ENCODE measurements at regions not wholly inside any gene's neighbourhood (a gene's known extent, or its start where the extent isn't known, plus 50 kb on each side); places are given as distances from the start of the nearest gene placed in this dataset.
"Not testable (repeated sequence)": the region's sequence is repeated elsewhere in the genome, so short reads cannot be mapped to it uniquely, and the experiment has no call there.

DNA sequence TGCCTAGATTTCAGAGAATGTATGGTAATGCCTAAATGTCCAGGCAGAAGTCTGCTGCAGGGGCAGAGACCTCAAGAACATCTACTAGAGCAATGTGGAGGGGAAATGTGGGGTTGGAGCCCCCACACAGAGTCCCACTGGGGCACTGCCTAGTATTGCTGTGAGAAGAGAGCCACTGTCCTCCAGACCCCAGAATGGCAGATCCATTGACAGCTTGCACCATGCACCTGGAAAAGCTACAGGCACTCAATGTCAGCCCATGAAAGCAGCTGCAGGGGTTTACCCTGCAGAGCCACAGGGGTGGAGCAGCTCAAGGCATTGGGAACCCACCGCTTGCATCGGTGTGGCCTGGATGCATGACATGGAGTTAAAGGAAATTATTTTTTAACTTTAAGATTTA is 314.1 kb downstream of the CYRIA start:
- intact Hi-C loops (cut with DNase I) = no loop called here
- DNase-seq (ENCODE audit: low spot score) = no peak

DNA sequence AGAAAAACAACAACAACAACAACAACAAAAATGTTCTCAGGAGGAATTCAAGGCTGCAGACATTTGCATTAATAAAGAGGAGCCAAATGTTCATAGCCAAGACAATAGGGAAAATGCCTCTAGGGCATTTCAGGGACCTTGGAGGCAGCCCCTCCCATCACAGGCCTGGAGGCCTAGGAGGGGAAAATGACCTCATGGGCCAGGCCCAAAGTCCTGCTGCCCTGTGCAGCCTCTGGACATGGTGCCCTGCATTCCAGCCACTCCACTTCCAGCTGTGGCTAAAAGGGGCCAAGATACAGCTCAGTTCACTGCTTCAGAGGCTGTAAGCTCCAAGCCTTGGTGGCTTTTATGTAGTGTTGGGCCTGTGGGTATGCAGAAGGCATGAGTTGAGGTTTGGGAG is 314.5 kb downstream of the CYRIA start:
- no peak for DNase-seq (ENCODE audit: low spot score)
- intact Hi-C loops (cut with DNase I) = no loop called here

DNA sequence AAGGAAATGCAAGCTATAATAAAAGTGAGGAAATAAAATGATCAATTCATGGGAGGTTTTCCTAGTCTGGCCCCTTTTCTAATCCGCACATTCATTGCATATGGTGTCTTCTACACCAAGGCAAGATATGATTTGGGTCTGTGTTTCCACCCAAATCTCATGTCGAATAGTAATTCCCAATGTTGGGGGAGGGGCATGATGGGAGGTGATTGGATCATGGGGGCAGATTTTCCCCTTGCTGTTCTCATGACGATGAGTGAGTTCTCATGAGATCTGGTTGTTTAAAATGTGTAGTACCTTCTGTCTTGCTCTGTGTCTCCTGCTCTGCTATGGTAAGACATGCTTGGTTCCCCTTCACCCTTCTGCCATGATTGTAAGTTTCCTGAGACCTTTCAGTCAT is 315.4 kb downstream of the CYRIA start:
- intact Hi-C loops (cut with DNase I) = no loop called here

DNA sequence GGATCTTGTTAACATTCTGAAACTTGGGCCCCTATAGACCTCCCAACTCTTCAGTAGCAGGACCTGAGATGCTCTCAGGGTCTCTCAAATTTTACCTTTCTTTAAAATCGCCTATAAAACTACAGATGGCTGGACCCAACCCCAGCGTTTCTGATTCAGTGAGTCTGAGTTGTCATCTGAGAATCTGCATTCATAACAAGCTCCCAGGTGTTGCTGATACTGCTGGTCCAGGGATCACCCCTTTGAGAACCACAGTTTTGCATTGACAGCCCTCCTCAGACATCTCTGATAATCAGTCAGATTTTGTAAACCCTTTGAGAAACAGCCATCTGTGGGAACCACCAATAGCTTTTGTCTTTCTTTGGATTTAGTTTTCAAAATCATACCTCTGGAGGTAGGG is 315.8 kb downstream of the CYRIA start:
- intact Hi-C loops (cut with DNase I) = no loop called here
- DNase-seq (ENCODE audit: low spot score) = no peak

More for the DNA sequence above, 315.4 kb downstream of the CYRIA start:
- no peak for DNase-seq (ENCODE audit: low spot score)

DNA sequence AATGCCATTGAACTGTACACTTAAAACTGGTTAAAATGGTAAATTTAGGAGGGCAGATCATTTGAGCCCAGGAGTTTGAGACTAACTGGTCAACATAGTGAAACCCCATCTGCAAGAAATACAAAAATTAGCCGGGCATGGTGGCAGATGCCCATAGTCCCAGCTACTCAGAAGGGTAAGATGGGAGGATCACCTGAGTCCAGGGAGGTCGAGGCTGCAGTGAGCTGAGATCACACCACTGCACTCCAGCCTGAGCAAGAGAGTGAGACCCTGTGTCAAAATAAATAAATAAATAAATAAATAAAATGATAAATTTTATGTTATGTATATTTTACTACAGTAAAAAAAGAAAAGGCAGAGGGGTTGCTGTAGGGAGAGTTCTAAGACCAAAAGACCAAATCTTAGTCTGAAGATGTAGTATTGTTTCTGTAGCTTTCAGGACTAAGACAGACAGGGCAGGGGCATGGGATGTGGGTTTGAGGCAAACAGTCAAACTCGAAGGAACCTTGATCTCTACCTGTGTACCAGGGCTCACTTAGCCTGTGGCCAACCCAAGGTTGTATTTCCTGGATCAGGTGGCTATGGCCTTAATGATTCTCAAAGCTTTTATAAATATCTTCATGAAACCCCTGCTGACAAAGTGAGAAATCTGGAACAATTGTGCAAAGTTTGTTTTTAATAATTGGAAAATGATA is 316.7 kb downstream of the CYRIA start:
- intact Hi-C loops (cut with DNase I) = no loop called here
- no peak for DNase-seq (ENCODE audit: low spot score)

DNA sequence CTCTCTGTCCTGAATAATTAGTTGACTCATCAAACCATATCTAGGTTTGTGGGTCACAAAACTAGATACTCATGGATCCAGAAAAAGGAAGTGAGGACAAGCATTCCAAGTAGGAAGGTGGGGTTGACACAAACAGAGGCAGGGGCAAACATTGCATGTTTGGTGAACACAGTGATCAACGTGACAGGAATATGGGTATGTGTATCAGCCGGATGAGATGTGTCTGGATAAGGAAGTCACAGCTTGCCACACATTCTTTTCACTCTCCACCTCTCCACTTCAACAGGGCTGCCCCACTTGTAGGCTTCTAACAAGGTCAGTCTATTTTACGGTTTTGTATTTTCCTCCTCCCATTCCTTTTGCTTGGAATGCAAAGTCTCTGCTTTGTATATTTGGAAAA is 319.0 kb downstream of the CYRIA start:
- DNase-seq (ENCODE audit: low spot score) = no peak
- intact Hi-C loops (cut with DNase I) = no loop called here

DNA sequence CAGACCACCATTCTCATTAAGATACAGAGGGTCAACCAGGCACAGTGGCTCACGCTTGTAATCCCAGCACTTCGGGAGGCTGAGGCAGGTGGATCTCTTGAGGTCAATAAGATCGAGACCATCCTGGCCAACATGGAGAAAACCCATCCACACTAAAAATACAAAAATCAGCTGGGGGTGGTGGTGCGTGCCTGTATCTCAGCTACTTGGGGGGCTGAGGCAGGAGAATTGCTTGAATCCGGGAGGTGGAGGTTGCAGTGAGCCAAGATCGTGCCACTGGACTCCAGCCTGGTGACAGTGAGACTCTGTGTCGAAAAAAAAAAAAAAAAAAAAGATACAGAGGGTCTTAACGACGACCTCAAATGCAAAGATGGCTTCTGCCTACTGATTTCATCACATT is 320.4 kb downstream of the CYRIA start:
- DNase-seq (ENCODE audit: low spot score); intact Hi-C loops (cut with DNase I): not testable (repeated sequence)

DNA sequence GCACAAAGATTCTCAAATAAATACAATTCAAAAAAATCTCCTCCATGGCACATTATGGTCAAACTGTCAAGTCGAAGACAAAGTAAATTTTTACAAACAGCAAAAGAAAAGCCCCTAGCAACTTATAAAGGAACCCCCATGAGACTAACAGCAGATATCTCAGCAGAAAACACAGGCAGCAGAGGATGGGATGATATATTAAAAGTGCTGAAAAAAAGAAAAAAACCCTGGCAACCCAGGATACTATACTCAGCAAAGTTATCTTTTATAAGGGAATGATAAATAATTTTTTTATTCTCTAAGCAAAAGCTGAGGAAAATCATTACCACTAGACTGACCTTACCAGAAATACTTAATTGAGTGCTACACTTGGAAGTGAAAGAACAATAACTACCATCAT is 326.4 kb downstream of the CYRIA start:
- intact Hi-C loops (cut with DNase I) = no loop called here
- DNase-seq (ENCODE audit: low spot score) = no peak

DNA sequence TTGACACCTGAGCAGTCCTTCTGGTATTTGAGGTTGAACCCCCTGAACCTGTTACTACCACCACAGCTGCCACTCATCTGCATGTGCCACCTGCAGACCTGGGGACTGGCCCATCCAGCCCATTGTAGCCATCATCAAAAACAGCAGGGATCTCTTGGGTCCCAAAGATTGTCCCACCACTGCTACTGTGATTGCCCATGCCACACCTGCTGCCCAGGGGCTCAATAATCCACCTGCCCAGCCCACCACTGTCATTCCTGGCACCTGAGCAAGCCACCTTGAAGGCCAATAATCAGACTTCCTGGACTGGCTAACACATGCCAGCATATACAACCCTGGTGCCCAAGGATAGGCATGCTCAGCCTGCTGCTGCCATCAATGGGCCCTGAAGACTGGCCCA is 327.6 kb downstream of the CYRIA start:
- no peak for DNase-seq (ENCODE audit: low spot score)
- intact Hi-C loops (cut with DNase I) = no loop called here

DNA sequence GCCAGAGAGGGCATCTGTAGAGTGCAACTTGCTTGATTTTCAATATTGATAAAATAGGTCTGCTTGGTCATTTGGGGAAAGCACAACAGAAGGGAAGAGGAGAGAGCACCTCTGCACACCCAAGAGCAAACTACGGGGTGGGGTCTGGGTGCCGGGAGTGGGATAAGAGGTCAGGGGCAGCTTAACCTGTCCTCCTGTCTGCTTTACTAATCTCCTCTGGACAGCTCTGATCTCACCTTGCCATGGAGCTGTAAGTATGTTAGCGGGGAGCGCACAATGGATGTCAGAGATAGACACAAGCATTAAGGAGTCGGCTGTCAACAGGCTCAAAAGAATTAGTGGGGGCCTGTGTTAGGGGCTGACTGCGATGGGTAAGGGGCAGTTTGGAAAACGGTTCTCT is 328.7 kb downstream of the CYRIA start:
- intact Hi-C loops (cut with DNase I) = no loop called here
- DNase-seq (ENCODE audit: low spot score) = no peak

DNA sequence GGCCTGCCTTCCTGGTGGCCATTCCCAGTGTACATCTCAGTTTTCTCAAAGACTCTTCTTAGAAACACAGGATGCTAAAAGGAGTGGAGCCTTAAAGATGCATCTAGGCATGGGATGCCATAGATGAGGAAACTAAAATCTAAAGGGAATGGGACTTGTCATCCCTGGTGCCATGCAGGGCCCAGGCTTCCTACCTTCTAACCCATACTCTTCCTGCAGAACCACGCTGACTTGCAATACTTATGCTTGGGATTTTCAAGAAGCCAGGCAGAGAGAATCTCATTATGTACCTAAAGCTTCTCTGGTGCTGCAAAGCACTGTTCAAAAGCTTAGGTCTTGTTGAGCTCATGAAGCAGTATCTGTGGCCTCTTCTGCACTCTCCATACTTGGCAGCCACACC is 329.1 kb downstream of the CYRIA start:
- intact Hi-C loops (cut with DNase I) = no loop called here
- DNase-seq (ENCODE audit: low spot score) = no peak

DNA sequence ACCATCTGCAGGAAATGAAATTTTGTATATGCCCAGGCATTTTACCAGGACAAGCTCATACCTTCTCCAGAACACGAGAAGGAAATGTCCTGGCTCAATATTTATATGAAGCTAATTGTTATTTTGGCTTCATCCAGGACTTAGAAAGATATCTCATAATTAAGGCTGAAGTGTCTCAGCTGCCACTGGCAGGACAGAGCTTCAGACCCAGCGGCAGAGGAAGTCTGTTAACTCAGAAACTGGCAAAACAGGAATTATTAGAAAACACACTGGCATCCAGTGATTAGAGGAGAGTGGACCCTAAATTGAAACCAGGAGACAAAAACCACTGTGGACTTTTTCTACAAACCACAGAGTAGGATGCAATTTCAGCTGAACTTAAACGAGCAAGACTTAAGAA is 329.7 kb downstream of the CYRIA start:
- intact Hi-C loops (cut with DNase I) = no loop called here
- no peak for DNase-seq (ENCODE audit: low spot score)

DNA sequence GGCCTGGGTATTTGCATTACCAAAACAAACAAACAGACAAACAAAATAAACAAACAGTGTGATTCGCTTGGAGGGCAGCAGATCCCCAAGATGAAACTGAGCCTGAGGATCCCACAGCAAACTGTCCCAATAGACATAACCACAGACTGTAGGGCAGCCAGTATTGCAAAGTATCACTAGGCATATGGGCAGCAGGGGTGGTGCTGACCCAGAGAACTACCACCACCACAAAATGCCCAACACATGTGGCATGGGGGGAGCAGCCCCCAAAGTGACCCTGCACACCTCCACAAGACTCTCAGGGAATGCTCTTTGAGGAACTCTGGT is 330.1 kb downstream of the CYRIA start:
- intact Hi-C loops (cut with DNase I) = no loop called here
- DNase-seq (ENCODE audit: low spot score) = no peak

DNA sequence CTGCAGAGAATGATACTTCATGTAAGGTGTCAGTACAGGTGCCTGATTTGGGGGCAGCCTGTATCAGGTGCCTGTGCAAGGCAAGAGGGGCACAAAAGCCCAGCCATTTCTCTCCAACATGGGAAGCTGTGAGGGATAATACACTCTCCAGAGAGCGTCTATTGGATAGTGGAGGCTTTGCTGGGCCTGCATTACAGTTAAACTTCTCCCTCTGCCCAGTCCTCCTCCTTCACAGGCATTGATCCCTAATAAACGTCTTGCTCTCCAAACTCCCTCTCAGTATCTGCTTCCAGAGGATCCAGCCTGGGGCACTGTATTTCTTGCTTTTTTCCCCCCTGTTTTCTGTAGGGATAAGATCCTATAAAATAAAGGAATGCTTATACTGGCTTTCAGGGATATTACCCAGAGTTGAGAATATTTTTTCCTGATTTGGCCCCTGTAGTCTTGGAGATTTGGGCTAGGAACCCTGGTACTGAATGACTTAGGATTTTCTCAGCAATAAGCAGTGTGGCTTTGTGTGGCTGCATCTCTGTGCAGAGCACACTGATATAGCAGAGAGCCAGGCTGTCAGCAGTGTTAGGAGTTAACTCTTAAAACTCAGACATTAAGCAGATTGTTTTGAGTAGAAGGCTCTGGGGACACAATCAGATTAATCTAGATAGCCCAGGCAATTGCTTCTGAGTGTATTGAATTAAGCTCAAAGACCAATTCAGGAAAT is 330.6 kb downstream of the CYRIA start:
- DNase-seq (ENCODE audit: low spot score) = no peak
- intact Hi-C loops (cut with DNase I) = no loop called here

DNA sequence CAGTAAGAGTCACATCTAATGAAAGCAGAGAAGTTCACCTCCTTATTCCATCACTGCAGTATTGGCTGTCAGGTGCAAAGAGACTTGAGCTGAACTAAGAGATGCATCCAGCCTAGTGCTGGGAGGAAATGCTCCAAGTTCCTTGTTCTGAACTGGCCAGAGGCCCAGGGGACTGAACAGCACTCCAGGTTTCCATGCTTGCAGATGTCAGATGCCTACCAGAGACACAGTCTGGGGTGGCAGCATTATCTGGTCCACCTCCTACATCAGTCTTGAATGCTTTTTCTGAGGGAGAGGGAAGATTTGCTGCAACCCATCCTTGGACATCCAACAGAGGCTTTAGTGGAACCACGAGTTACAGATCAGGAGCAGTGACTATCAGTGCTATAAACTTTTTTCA is 331.3 kb downstream of the CYRIA start:
- DNase-seq (ENCODE audit: low spot score) = no peak
- intact Hi-C loops (cut with DNase I) = no loop called here

DNA sequence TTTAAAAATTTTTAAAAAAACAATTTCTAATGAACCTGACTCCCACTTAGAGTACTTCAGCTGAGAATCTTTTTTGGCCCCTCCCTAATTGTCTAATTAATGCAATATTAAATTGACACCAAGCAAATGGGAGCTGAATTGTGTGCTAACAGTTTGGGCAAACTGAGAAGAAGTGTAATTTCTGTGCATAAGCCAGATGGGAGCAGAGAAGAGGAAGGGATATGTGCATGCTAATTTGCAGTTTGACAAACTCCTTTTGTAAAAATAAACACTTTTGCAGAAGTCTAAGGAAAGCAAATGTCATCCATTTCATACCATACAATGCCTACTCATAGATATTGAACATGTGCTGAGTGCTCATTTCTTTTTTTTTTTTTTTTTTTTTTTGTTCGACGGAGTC is 332.0 kb downstream of the CYRIA start:
- intact Hi-C loops (cut with DNase I) = no loop called here
- no peak for DNase-seq (ENCODE audit: low spot score)

DNA sequence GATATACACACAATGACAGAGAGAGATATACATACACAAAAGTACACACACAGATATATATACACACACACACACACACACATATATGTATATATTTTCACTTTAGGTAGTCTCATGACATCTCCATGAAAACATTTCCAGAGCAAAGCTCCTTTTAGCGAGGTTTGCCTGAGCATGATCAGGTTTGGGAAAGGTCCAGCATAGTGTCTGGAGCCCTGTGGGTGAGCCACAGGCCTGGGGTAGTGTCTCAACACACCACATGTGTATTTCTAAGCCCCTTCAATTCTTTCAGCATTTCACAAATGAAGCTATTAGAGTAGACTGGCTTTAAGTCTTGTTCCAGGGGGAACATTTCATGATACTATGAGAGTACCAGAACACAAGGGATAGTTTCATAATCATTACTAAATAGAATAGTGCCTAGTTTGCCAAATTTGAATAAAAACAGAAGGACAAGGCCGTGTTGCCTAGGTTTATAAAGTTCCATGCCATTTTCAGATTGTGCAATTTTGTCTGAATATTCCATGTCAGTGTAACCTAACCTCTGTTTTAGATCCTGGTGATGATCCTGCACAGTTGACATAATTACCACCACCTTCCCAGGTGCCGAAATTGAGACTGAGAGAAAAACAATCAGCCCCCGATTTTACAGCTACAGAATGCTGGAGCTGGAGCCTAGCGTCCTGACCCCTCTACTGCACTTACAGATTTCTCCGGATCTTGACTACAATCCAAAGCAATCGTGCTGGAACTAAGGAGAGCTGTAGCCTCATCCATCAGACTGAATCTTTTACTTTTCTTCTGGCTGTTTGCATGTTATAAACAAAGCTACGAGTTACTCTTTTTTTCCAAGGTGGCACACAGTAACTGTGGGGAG is 332.7 kb downstream of the CYRIA start:
- intact Hi-C loops (cut with DNase I) = no loop called here
- DNase-seq (ENCODE audit: low spot score) = no peak

DNA sequence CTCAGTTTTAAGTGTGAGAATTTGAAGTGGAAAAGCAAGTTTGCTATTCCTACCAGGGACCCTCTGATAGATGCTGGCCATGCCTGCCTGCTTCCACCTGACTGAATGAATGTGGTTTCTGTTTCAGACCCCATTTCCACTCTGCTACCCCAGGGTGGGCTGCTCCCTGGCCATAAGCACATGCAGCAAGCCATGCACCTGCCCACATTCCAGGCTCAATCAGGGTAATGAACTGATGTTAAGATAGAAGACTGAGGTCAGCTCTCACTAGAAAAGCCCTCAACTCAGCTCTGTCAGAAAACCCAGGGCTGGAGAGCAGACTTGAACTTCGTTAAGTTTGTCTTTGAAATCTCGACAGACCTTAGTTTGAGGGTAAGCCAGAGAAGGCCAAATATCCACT is 333.9 kb downstream of the CYRIA start:
- intact Hi-C loops (cut with DNase I) = no loop called here
- DNase-seq (ENCODE audit: low spot score) = no peak

DNA sequence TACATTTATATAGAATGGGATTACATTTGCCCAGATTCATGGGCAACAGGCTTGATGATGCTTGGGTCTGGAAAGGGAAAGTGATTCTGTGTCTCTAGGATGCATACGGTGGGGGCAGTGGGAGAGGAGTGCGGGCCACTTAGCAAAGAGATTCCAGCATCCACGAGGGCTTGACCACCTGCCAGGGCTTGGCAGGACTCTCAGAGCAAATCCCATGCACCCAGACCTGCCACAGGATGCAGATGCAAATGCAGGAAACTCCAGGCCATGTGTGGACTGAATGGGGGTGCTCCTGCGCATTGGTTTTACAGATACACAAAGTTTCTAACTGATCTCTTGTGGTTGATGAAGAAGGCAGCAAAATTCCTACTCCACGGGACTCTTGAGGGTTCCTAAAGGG is 334.7 kb downstream of the CYRIA start:
- no peak for DNase-seq (ENCODE audit: low spot score)
- intact Hi-C loops (cut with DNase I) = no loop called here

DNA sequence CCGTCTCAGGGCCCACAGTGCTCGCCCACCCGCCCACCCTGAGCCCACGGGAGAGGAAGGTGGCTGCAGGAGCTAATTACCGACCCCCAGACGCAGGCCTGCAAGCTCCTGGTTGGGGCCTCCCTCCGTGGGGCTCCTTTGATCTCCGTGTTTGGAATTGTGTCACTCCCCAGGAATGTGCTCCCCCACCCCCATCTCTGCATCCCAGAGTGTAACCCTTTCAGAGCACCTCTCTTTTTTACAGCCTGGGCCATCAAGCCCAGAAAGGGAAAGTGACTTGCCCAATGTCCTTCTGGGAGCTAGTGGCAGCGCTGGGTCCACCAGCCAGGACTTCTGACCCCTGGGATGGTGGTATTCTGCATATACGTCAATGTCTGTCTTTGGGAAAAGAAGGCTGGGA is 335.1 kb downstream of the CYRIA start:
- no peak for DNase-seq (ENCODE audit: low spot score)
- intact Hi-C loops (cut with DNase I) = no loop called here

DNA sequence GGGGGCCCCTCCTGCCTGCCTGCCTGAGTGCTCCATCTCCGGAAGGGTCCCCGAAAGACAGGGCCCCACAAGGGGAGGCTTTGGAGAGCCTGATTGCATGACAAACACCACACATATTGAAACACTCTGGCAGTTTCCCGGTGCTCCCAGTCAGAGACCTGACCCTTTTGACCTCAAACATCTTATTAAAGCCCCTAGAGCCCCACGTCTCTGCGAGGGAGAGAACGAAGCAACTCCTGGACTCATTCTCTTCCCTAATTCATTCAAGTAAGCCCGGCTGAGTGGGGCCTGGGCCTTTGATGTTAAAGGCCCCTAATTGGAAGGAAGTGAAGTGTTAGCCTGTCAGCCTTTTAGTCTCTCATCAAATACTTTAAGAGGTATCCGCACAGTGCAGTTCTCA is 335.6 kb downstream of the CYRIA start:
- intact Hi-C loops (cut with DNase I) = no loop called here
- no peak for DNase-seq (ENCODE audit: low spot score)

Data from cardiac septum (tissue), 1 donor.